ENCODE measurements at regions not wholly inside any gene's neighbourhood (a gene's known extent, or its start where the extent isn't known, plus 50 kb on each side); places are given as distances from the start of the nearest gene placed in this dataset.

- no peak for TF ChIP-seq CTCF (IDR thresholded peaks at IDR 0.05; ENCODE audit: low read depth, low read length, missing control alignments)
- Histone ChIP-seq H3K27me3 (replicated peaks) (no peaks in the 10 kb centered on the region), H3K27ac (no peak overlapping the region), H3K36me3 (replicated peaks) (no peaks in the 10 kb centered on the region), H3K4me3 (ENCODE audit: low read depth, low read length) (no peak overlapping the region)
- in situ Hi-C loops (cut with HindIII; ENCODE audit: low pct_ligation_motif_present, low sequenced_read_pairs): no loop called here
- DNase-seq: no peak
Measured at GRCh38 chr15:38743147-38743546, 178.5 kb upstream of the RASGRP1 start.

- H3K27ac ChIP-seq: no peak overlapping the region
- in situ Hi-C loops (cut with HindIII; ENCODE audit: low pct_ligation_motif_present, low sequenced_read_pairs): no loop called here
- H3K27me3 ChIP-seq (replicated peaks): no peaks in the 10 kb centered on the region
- H3K4me3 ChIP-seq (ENCODE audit: low read depth, low read length): no peak overlapping the region
- no peak for DNase-seq
- no peaks in the 10 kb centered on the region for H3K36me3 ChIP-seq (replicated peaks)
- TF ChIP-seq CTCF (IDR thresholded peaks at IDR 0.05; ENCODE audit: low read depth, low read length, missing control alignments): no peak
Measured at GRCh38 chr15:38745126-38745525, 180.5 kb upstream of the RASGRP1 start.

GRCh38 chr15:38745626-38746025 is 181.0 kb upstream of the RASGRP1 start:
- in situ Hi-C loops (cut with HindIII; ENCODE audit: low pct_ligation_motif_present, low sequenced_read_pairs): no loop called here
- DNase-seq: no peak
- H3K27me3 ChIP-seq (replicated peaks): no peaks in the 10 kb centered on the region
- H3K36me3 ChIP-seq (replicated peaks): no peaks in the 10 kb centered on the region
- H3K4me3 ChIP-seq (ENCODE audit: low read depth, low read length): no peak overlapping the region
- H3K27ac ChIP-seq: no peak overlapping the region
- TF ChIP-seq CTCF (IDR thresholded peaks at IDR 0.05; ENCODE audit: low read depth, low read length, missing control alignments): no peak

GRCh38 chr15:38746211-38746610 is 181.6 kb upstream of the RASGRP1 start:
- no peak for DNase-seq
- no peak for TF ChIP-seq CTCF (IDR thresholded peaks at IDR 0.05; ENCODE audit: low read depth, low read length, missing control alignments)
- no peak overlapping the region for H3K27ac ChIP-seq
- no peaks in the 10 kb centered on the region for H3K36me3 ChIP-seq (replicated peaks)
- H3K4me3 ChIP-seq (ENCODE audit: low read depth, low read length): no peak overlapping the region
- in situ Hi-C loops (cut with HindIII; ENCODE audit: low pct_ligation_motif_present, low sequenced_read_pairs): no loop called here
- H3K27me3 ChIP-seq (replicated peaks): no peaks in the 10 kb centered on the region

- H3K36me3 ChIP-seq (replicated peaks): no peaks in the 10 kb centered on the region
- no peak overlapping the region for H3K4me3 ChIP-seq (ENCODE audit: low read depth, low read length)
- no peak for TF ChIP-seq CTCF (IDR thresholded peaks at IDR 0.05; ENCODE audit: low read depth, low read length, missing control alignments)
- DNase-seq: no peak
- H3K27ac ChIP-seq: no peak overlapping the region
- no peaks in the 10 kb centered on the region for H3K27me3 ChIP-seq (replicated peaks)
- in situ Hi-C loops (cut with HindIII; ENCODE audit: low pct_ligation_motif_present, low sequenced_read_pairs): no loop called here
Measured at GRCh38 chr15:38748710-38749109, 184.1 kb upstream of the RASGRP1 start.

GRCh38 chr15:38750786-38751185 is 186.2 kb upstream of the RASGRP1 start:
- H3K27ac ChIP-seq: no peak overlapping the region
- no peaks in the 10 kb centered on the region for H3K27me3 ChIP-seq (replicated peaks)
- no peak for DNase-seq
- no peaks in the 10 kb centered on the region for H3K36me3 ChIP-seq (replicated peaks)
- no peak for TF ChIP-seq CTCF (IDR thresholded peaks at IDR 0.05; ENCODE audit: low read depth, low read length, missing control alignments)
- no peak overlapping the region for H3K4me3 ChIP-seq (ENCODE audit: low read depth, low read length)
- in situ Hi-C loops (cut with HindIII; ENCODE audit: low pct_ligation_motif_present, low sequenced_read_pairs): no loop called here

Data from brain microvascular endothelial cell (primary cell).